DND-41 (cell line): ENCODE measurements at regions not wholly inside any gene's neighbourhood (a gene's known extent, or its start where the extent isn't known, plus 50 kb on each side); places are given as distances from the start of the nearest gene placed in this dataset.

Source experiments
- ATAC-seq: fragments of 200-7000 bp; cut with Tn5 transposase; 3 replicates; pipeline ENCODE4 v1.9.1; 2021; ENCODE audit warnings: low read depth; ENCODE audit not compliant: insufficient read depth
- DNase-seq: peaks from one replicate; pipeline ENCODE4 v3.0.0-alpha.2; 2020
- H2AFZ ChIP-seq: 2 replicates; pipeline ENCODE4 v1.6.0; 2012; ENCODE audit warnings: low read depth, low read length
- H3K27ac ChIP-seq: 2 replicates; pipeline ENCODE4 v1.5.1; 2012; ENCODE audit warnings: low read length, inconsistent platforms
- H3K27me3 ChIP-seq: fragments of 200-600 bp; sonication (generic); 2 replicates; pipeline ENCODE4 v1.6.0; 2012; ENCODE audit warnings: low read length, mild to moderate bottlenecking, inconsistent platforms; ENCODE audit not compliant: insufficient read depth, poor library complexity
- H3K36me3 ChIP-seq: 2 replicates; pipeline ENCODE4 v1.5.1; 2012; ENCODE audit warnings: low read length, inconsistent platforms; ENCODE audit not compliant: insufficient read depth
- H3K4me1 ChIP-seq: 2 replicates; pipeline ENCODE4 v1.5.1; 2012; ENCODE audit warnings: mild to moderate bottlenecking, low read length; ENCODE audit not compliant: insufficient read depth
- H3K4me2 ChIP-seq: 2 replicates; pipeline ENCODE4 v1.6.0; 2012; ENCODE audit warnings: mild to moderate bottlenecking, moderate library complexity, low read length, inconsistent platforms; ENCODE audit not compliant: insufficient read depth
- H3K4me3 ChIP-seq, 2 experiments: fragments of 200-600 bp in 1 of 2; shearing (Covaris generic) in 1 of 2; 2 replicates each; pipeline ENCODE4 v1.5.1; 2012 to 2016; ENCODE audit warnings: inconsistent platforms in 2 of 2, low read length in 2 of 2, mild to moderate bottlenecking in 2 of 2, low read depth in 1 of 2, moderate library complexity in 1 of 2
- H3K79me2 ChIP-seq: 2 replicates; pipeline ENCODE4 v1.6.0; 2012; ENCODE audit warnings: low read length, inconsistent platforms; ENCODE audit not compliant: insufficient read depth
- H3K9ac ChIP-seq: 2 replicates; pipeline ENCODE4 v1.6.0; 2012; ENCODE audit warnings: low read depth, mild to moderate bottlenecking, inconsistent platforms, low read length, moderate library complexity
- H3K9me3 ChIP-seq: 2 replicates; pipeline ENCODE4 v1.5.1; 2012; ENCODE audit warnings: low read length, moderate library complexity, mild to moderate bottlenecking, inconsistent platforms; ENCODE audit not compliant: insufficient read depth, severe bottlenecking
- H4K20me1 ChIP-seq: 2 replicates; pipeline ENCODE4 v1.6.0; 2012; ENCODE audit warnings: low read length; ENCODE audit not compliant: insufficient read depth
- CTCF ChIP-seq: IDR thresholded peaks from 2 replicates; pipeline ENCODE4 v1.5.1; 2012; ENCODE audit warnings: borderline replicate concordance, low read length, moderate library complexity, mild to moderate bottlenecking; ENCODE audit not compliant: poor library complexity, severe bottlenecking; ENCODE audit errors: extremely low read depth
- EZH2 ChIP-seq: IDR thresholded peaks from 3 replicates; pipeline ENCODE4 v1.6.1; 2012; ENCODE audit warnings: borderline replicate concordance, low read depth, mild to moderate bottlenecking, moderate library complexity, low read length, inconsistent platforms; ENCODE audit not compliant: severe bottlenecking

GRCh38 chr6:115004204-115004603 lies 661.4 kb upstream of the HS3ST5 start:
- Histone ChIP-seq H3K27me3 (no peaks in the 10 kb centered on the region), H3K9ac (no peak overlapping the region), H3K79me2 (no peaks in the 10 kb centered on the region), H3K36me3 (no peaks in the 10 kb centered on the region), H3K4me1 (no peaks in the 10 kb centered on the region), H3K9me3 (no peaks in the 10 kb centered on the region), H3K27ac (no peak overlapping the region), H3K4me3 (no peak overlapping the region), H4K20me1 (no peaks in the 10 kb centered on the region), H2AFZ (no peak overlapping the region), H3K4me2 (no peak overlapping the region)
- no peak for ATAC-seq
- TF ChIP-seq EZH2 (no peak), CTCF (no peak)
- DNase-seq: no peak

GRCh38 chr6:115001731-115002350 lies 659.0 kb upstream of the HS3ST5 start:
- ATAC-seq (no peak), DNase-seq (no peak)
- TF ChIP-seq EZH2 (no peak), CTCF (no peak)
- Histone ChIP-seq H3K79me2 (no peaks in the 10 kb centered on the region), H3K9me3 (no peaks in the 10 kb centered on the region), H3K27ac (no peak overlapping the region), H3K9ac (no peak overlapping the region), H3K27me3 (no peaks in the 10 kb centered on the region), H2AFZ (no peak overlapping the region), H3K4me2 (no peak overlapping the region), H4K20me1 (no peaks in the 10 kb centered on the region), H3K4me1 (no peaks in the 10 kb centered on the region), H3K4me3 (no peak overlapping the region), H3K36me3 (no peaks in the 10 kb centered on the region)

- H3K4me2 ChIP-seq: no peak overlapping the region
- H3K4me3 ChIP-seq: no peak overlapping the region
- ATAC-seq (no peak), DNase-seq (no peak)
- H3K4me1 ChIP-seq: no peaks in the 10 kb centered on the region
- TF ChIP-seq EZH2 (no peak), CTCF (no peak)
- H3K36me3 ChIP-seq: no peaks in the 10 kb centered on the region
- H2AFZ ChIP-seq: no peak overlapping the region
- no peak overlapping the region for H3K27ac ChIP-seq
- no peaks in the 10 kb centered on the region for H3K27me3 ChIP-seq
- H3K9me3 ChIP-seq: no peaks in the 10 kb centered on the region
- no peak overlapping the region for H3K9ac ChIP-seq
- no peaks in the 10 kb centered on the region for H3K79me2 ChIP-seq
- no peaks in the 10 kb centered on the region for H4K20me1 ChIP-seq
These were observed 657.9 kb upstream of the HS3ST5 start for GRCh38 chr6:115000736-115001135.
